ENCODE measurements at regions not wholly inside any gene's neighbourhood (a gene's known extent, or its start where the extent isn't known, plus 50 kb on each side); places are given as distances from the start of the nearest gene placed in this dataset.

DNA sequence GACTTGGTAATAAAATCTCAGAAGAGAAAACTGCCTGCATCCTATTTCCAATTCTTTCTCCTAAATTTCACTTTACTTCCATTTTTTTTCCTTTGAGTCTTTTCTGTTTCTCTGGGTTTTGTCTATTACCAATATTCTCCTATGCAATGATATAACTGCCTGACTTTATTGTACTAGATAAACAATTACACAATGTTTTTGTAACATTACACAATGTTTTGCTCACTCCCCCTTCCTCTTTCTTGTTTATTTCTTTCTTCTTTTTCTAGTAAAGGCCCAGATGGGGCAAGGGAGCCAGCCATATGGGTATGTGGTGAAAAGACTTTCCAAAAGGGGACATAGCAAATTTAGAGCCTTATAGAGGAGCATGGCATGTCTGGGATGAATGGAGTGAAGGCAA, 278.7 kb upstream of the PHYHIPL start:
- Histone ChIP-seq H3K9me3 (ENCODE audit: control insufficient read depth in 2 of 2, insufficient read depth in 1 of 2, low read length in 1 of 2) (no peaks in the 10 kb centered on the region), H3K36me3 (ENCODE audit: control insufficient read depth in 2 of 2, insufficient read depth in 2 of 2, low read length in 1 of 2) (no peaks in the 10 kb centered on the region), H3K27me3 (ENCODE audit: control insufficient read depth in 2 of 2, insufficient read depth in 1 of 2, low read length in 1 of 2) (no peaks in the 10 kb centered on the region), H3K27ac (ENCODE audit: low read depth in 1 of 2, low read length in 1 of 2) (no peak overlapping the region), H3K4me1 (ENCODE audit: control insufficient read depth in 2 of 2, insufficient read depth in 2 of 2, low read length in 2 of 2) (no peaks in the 10 kb centered on the region), H3K4me3 (ENCODE audit: low read length in 2 of 2) (no peak overlapping the region)
- no peak for DNase-seq (ENCODE audit: low read depth in 6 of 9, low spot score in 9 of 9)

DNA sequence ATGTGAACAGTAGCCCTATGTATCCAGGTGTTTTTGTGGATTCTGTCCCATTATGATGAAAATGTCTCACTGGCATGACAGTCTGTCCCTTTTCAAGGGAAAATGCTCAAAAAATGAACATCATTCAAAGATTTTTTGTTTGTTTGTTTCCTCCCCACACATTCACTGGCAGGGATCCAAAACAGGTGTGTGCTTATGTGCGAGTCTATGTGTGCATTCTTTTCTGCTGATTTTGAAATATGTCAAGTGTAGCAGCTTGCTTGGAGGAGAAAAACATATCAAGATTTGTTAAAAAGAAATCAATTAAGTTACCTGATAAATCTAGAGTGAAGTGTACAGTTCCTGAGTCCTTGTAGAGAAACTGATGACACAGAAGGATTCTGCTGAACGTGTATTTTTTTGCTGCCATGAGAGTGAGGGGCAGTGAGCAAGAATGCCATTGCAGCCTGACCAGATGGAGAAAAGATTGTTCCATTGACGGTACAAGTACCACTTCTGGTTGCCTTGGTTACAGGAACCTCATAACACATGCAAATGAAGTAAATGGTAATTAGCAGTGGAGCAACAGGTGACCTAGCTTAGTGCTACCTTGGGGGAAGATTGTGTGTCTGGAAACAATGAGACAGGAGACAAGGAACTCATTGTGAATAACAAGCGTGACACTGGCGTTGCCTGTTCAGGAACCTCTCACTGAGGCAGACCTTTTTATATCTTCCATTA, 277.4 kb upstream of the PHYHIPL start:
- 91% methylated on average over 5 of the region's 5 CpGs for WGBS

DNA sequence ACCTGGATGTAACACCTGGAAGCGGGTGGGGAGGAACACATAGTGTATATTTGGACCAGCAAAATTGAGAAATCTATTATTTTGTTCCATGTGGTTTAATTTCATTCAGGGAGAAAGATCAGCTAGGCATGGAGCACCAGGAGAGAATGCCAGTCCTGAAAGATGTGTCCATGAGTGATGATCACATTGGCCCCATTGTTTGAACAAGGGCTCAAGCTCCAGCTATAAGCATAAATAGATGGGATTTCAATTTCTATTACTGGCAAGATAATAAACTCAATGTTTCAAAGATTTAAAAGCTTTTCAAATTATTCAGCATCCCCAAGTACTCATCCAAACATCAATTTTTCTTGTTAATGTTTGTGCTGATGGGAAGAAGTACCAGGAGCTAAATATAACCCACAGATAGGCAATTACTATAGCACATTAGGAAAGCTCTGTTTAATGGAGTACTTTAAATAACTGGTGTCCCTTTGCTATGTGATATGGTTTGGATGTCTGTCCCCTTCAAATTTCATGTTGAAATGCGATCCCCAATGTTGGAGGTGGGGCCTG, 275.3 kb upstream of the PHYHIPL start:
- WGBS, result 93% methylated on average over 2 of the region's 2 CpGs
- Histone ChIP-seq H3K36me3 (ENCODE audit: control insufficient read depth in 2 of 2, insufficient read depth in 2 of 2, low read length in 1 of 2) (no peaks in the 10 kb centered on the region), H3K9me3 (ENCODE audit: control insufficient read depth in 2 of 2, insufficient read depth in 1 of 2, low read length in 1 of 2) (no peaks in the 10 kb centered on the region), H3K4me3 (ENCODE audit: low read length in 2 of 2) (no peak overlapping the region), H3K27me3 (ENCODE audit: control insufficient read depth in 2 of 2, insufficient read depth in 1 of 2, low read length in 1 of 2) (no peaks in the 10 kb centered on the region), H3K27ac (ENCODE audit: low read depth in 1 of 2, low read length in 1 of 2) (no peak overlapping the region), H3K4me1 (ENCODE audit: control insufficient read depth in 2 of 2, insufficient read depth in 2 of 2, low read length in 2 of 2) (no peaks in the 10 kb centered on the region)
- DNase-seq (ENCODE audit: low read depth in 6 of 9, low spot score in 9 of 9), result no peak

More for the DNA sequence above, 277.4 kb upstream of the PHYHIPL start:
- DNase-seq (ENCODE audit: low read depth in 6 of 9, low spot score in 9 of 9), result no peak
- Histone ChIP-seq H3K36me3 (ENCODE audit: control insufficient read depth in 2 of 2, insufficient read depth in 2 of 2, low read length in 1 of 2) (no peaks in the 10 kb centered on the region), H3K27ac (ENCODE audit: low read depth in 1 of 2, low read length in 1 of 2) (no peak overlapping the region), H3K27me3 (ENCODE audit: control insufficient read depth in 2 of 2, insufficient read depth in 1 of 2, low read length in 1 of 2) (no peaks in the 10 kb centered on the region), H3K4me3 (ENCODE audit: low read length in 2 of 2) (no peak overlapping the region), H3K9me3 (ENCODE audit: control insufficient read depth in 2 of 2, insufficient read depth in 1 of 2, low read length in 1 of 2) (no peaks in the 10 kb centered on the region), H3K4me1 (ENCODE audit: control insufficient read depth in 2 of 2, insufficient read depth in 2 of 2, low read length in 2 of 2) (no peaks in the 10 kb centered on the region)

DNA sequence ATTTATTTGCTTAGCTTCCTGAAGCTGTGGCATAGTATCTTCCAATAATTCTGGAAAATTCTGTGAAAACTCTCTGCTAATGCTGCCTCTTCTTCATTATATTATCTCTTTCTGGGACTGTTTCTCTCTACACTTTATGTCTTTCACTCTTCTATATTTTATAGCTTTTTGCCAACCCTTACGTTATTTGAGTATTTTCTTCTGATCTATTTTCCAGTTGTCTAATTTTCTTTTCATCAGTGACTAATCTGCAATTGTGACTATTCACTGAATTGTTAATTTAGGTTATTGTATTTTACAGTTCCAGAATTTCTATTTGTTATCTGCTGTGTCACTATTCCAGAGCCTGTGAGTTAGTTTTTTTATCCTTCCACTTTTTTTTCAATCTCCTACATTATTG, 273.4 kb upstream of the PHYHIPL start:
- H3K27me3 ChIP-seq (ENCODE audit: control insufficient read depth in 2 of 2, insufficient read depth in 1 of 2, low read length in 1 of 2), result no peaks in the 10 kb centered on the region
- WGBS, result 98% methylated on average over 1 of the region's 1 CpG
- H3K9me3 ChIP-seq (ENCODE audit: control insufficient read depth in 2 of 2, insufficient read depth in 1 of 2, low read length in 1 of 2), result no peaks in the 10 kb centered on the region
- H3K36me3 ChIP-seq (ENCODE audit: control insufficient read depth in 2 of 2, insufficient read depth in 2 of 2, low read length in 1 of 2), result no peaks in the 10 kb centered on the region
- H3K4me1 ChIP-seq (ENCODE audit: control insufficient read depth in 2 of 2, insufficient read depth in 2 of 2, low read length in 2 of 2), result no peaks in the 10 kb centered on the region
- no peak overlapping the region for H3K4me3 ChIP-seq (ENCODE audit: low read length in 2 of 2)
- no peak for DNase-seq (ENCODE audit: low read depth in 6 of 9, low spot score in 9 of 9)
- no peak overlapping the region for H3K27ac ChIP-seq (ENCODE audit: low read depth in 1 of 2, low read length in 1 of 2)

DNA sequence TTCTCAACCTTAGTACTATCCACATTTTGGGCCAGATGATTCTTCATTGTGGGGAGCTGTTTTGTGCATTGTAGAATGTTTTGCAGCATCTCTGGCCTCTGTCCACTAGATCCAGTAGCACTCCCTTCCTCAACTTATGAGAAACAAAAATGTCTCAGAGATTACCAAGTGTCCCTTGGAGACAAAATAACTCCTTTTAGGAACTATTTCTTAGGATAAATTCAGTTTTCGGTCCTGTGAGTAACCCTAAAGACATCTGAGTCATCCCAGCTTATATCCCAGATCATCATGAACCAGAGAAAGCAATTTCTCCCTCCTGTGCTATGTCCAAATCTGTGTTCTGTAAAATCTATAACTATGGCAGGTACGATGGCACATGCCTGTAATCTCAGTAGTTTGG, 266.6 kb upstream of the PHYHIPL start:
- H3K27me3 ChIP-seq (ENCODE audit: control insufficient read depth in 2 of 2, insufficient read depth in 1 of 2, low read length in 1 of 2), result no peaks in the 10 kb centered on the region
- H3K9me3 ChIP-seq (ENCODE audit: control insufficient read depth in 2 of 2, insufficient read depth in 1 of 2, low read length in 1 of 2), result no peaks in the 10 kb centered on the region
- no peak overlapping the region for H3K4me3 ChIP-seq (ENCODE audit: low read length in 2 of 2)
- no peaks in the 10 kb centered on the region for H3K4me1 ChIP-seq (ENCODE audit: control insufficient read depth in 2 of 2, insufficient read depth in 2 of 2, low read length in 2 of 2)
- 87% methylated on average over 2 of the region's 2 CpGs for WGBS
- H3K27ac ChIP-seq (ENCODE audit: low read depth in 1 of 2, low read length in 1 of 2), result no peak overlapping the region
- DNase-seq (ENCODE audit: low read depth in 6 of 9, low spot score in 9 of 9), result no peak
- no peaks in the 10 kb centered on the region for H3K36me3 ChIP-seq (ENCODE audit: control insufficient read depth in 2 of 2, insufficient read depth in 2 of 2, low read length in 1 of 2)

DNA sequence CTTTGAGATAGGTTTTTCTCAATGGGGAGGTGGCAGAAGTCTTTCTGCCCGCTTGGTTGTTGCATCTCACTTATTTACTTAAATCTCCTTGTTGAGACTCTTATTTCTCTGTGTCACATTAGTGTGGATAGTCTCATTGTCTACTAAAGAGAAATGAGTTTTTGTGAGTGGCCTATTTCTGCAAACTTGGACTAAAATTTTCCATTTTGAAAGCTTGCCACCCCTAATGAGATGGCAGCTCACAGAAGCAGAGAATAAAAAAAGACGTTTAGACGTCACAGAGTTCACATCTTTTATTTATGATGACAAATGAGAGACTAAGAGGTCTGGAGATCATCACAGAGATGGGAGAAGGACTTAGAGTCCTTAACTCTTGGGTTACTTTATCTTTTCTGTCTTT, 262.7 kb upstream of the PHYHIPL start:
- 58% methylated on average over 3 of the region's 3 CpGs for WGBS

DNA sequence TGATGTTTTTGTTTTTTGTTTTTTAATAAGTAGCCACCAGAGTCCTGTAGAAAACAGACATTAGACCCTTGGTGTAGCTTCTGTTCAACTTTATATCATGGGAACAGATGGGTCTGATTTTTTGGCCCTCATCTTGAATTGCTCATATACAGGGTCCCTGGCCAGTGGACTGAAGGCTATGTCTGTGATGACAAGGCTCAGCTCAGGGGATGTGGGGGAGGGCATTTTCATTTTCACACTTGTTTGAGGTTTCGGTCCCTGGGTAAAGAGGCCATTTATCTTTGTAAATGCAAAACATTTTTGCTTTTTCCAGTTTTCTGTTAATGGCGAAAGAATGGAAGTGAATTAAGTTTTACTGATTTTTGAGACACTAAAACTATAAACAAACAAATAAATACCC, 257.6 kb upstream of the PHYHIPL start:
- Histone ChIP-seq H3K36me3 (ENCODE audit: control insufficient read depth in 2 of 2, insufficient read depth in 2 of 2, low read length in 1 of 2) (no peaks in the 10 kb centered on the region), H3K27me3 (ENCODE audit: control insufficient read depth in 2 of 2, insufficient read depth in 1 of 2, low read length in 1 of 2) (no peaks in the 10 kb centered on the region), H3K9me3 (ENCODE audit: control insufficient read depth in 2 of 2, insufficient read depth in 1 of 2, low read length in 1 of 2) (no peaks in the 10 kb centered on the region), H3K4me1 (ENCODE audit: control insufficient read depth in 2 of 2, insufficient read depth in 2 of 2, low read length in 2 of 2) (no peaks in the 10 kb centered on the region), H3K27ac (ENCODE audit: low read depth in 1 of 2, low read length in 1 of 2) (no peak overlapping the region), H3K4me3 (ENCODE audit: low read length in 2 of 2) (no peak overlapping the region)
- no peak for DNase-seq (ENCODE audit: low read depth in 6 of 9, low spot score in 9 of 9)
- 98% methylated on average over 2 of the region's 2 CpGs for WGBS

More for the DNA sequence above, 262.7 kb upstream of the PHYHIPL start:
- Histone ChIP-seq H3K27ac (ENCODE audit: low read depth in 1 of 2, low read length in 1 of 2) (no peak overlapping the region), H3K36me3 (ENCODE audit: control insufficient read depth in 2 of 2, insufficient read depth in 2 of 2, low read length in 1 of 2) (no peaks in the 10 kb centered on the region), H3K27me3 (ENCODE audit: control insufficient read depth in 2 of 2, insufficient read depth in 1 of 2, low read length in 1 of 2) (no peaks in the 10 kb centered on the region), H3K4me1 (ENCODE audit: control insufficient read depth in 2 of 2, insufficient read depth in 2 of 2, low read length in 2 of 2) (no peaks in the 10 kb centered on the region), H3K9me3 (ENCODE audit: control insufficient read depth in 2 of 2, insufficient read depth in 1 of 2, low read length in 1 of 2) (no peaks in the 10 kb centered on the region), H3K4me3 (ENCODE audit: low read length in 2 of 2) (no peak overlapping the region)
- no peak for DNase-seq (ENCODE audit: low read depth in 6 of 9, low spot score in 9 of 9)

DNA sequence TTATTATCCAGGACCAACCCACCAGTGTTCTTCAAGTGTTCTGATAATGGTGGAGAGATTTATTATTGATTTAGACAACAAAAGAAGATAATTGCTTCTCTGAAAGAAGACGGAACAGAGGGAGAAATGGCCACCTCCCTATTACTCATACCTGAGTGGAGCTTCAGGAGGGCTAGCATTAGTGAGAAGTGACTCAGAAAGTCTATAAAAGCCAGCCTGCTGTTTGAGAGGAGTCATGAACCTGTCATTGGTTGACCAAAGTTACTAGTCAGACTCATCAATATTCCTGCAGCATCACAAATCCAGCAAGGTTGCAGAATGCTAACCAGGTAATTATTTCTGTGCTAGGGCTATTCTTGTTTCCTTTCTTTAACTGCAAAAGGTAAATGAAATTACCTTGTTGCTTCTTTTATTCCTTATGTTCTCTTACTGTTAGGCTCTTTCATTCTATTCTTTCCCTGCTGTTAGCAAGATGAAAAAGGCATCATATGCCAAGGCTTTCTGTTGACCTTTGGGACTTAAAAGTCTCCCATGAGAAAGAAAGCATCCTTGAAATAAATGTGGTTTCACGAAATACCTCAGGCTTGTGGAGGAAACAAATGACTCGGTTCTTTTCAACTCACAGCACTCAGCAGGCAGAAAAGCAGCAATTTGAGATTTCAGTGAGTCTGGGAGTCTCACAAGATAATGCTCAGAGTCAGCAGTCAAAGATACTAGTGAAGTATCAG, 256.4 kb upstream of the PHYHIPL start:
- Histone ChIP-seq H3K27ac (ENCODE audit: low read depth in 1 of 2, low read length in 1 of 2) (no peak overlapping the region), H3K36me3 (ENCODE audit: control insufficient read depth in 2 of 2, insufficient read depth in 2 of 2, low read length in 1 of 2) (no peaks in the 10 kb centered on the region), H3K9me3 (ENCODE audit: control insufficient read depth in 2 of 2, insufficient read depth in 1 of 2, low read length in 1 of 2) (no peaks in the 10 kb centered on the region), H3K4me3 (ENCODE audit: low read length in 2 of 2) (no peak overlapping the region), H3K4me1 (ENCODE audit: control insufficient read depth in 2 of 2, insufficient read depth in 2 of 2, low read length in 2 of 2) (no peaks in the 10 kb centered on the region), H3K27me3 (ENCODE audit: control insufficient read depth in 2 of 2, insufficient read depth in 1 of 2, low read length in 1 of 2) (no peaks in the 10 kb centered on the region)
- 42% methylated on average over 3 of the region's 3 CpGs for WGBS
- no peak for DNase-seq (ENCODE audit: low read depth in 6 of 9, low spot score in 9 of 9)

DNA sequence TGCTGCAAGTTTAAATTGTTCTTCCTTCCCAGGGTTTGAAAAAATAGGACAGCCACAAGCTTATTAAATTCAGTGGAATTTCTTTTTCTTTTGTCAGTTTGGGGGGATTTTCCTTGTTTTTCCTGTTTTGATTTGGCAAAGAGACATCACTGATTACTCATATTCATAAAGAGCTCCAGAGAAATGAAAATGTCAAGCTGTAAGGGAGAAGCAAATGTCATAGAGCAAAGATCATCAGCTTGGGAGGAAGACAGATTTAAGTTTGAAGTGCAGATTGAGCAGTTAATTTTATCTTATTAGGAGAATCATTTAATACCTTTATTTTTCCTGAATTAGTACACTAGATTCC, 255.8 kb upstream of the PHYHIPL start:
- Histone ChIP-seq H3K36me3 (ENCODE audit: control insufficient read depth in 2 of 2, insufficient read depth in 2 of 2, low read length in 1 of 2) (no peaks in the 10 kb centered on the region), H3K9me3 (ENCODE audit: control insufficient read depth in 2 of 2, insufficient read depth in 1 of 2, low read length in 1 of 2) (no peaks in the 10 kb centered on the region), H3K4me1 (ENCODE audit: control insufficient read depth in 2 of 2, insufficient read depth in 2 of 2, low read length in 2 of 2) (no peaks in the 10 kb centered on the region), H3K4me3 (ENCODE audit: low read length in 2 of 2) (no peak overlapping the region), H3K27me3 (ENCODE audit: control insufficient read depth in 2 of 2, insufficient read depth in 1 of 2, low read length in 1 of 2) (no peaks in the 10 kb centered on the region), H3K27ac (ENCODE audit: low read depth in 1 of 2, low read length in 1 of 2) (no peak overlapping the region)
- no peak for DNase-seq (ENCODE audit: low read depth in 6 of 9, low spot score in 9 of 9)
